ENCODE measurements at regions not wholly inside any gene's neighbourhood (a gene's known extent, or its start where the extent isn't known, plus 50 kb on each side); places are given as distances from the start of the nearest gene placed in this dataset.
A peak's percentile ranks its signal among the peaks of the same experiment; 100 is the strongest.
"Not testable (repeated sequence)": the region's sequence is repeated elsewhere in the genome, so short reads cannot be mapped to it uniquely, and the experiment has no call there.

DNA sequence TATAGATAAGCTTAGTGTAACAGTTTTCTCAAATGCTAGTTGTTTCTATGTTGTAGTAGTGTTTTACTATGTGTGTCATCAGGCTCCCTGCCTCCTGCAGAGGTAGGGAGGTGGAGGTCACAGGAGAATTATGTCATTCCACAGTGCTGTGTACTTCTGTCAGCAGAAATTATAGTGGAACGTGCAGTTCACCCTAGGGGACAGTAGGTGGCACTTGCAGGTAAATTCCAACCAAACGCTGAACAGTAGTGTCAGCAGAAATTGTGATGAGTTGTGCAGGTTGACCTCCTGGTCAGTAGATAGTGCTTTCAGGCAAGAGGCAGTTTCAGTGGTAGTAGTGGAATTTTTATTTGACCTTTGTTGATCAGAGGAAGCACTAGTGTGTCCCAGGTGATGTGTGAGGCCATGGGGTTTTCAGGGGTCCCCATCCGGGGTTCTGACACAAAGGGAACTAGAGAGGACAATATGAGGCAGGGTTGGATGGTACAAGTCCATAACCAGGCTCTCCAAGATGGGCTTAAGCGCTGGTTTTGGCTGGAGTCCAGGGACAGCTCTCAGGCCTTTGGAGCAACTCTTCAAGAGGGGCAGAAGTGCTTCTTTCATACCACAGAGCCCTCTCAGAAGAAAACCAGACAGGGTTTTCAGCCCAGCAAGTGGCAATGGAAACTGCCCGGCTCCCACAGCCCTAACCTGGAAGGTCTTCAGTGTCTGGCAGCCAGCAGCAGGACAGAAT, 402.9 kb downstream of the CYLC2 start:
- DNase-seq (ENCODE audit: low read depth, low spot score), result peak; percentile 11

GRCh38 chr9:103399535-103399934, 404.4 kb downstream of the CYLC2 start:
- no peak for DNase-seq (ENCODE audit: low read depth, low spot score)

GRCh38 chr9:103407260-103407659, 412.1 kb downstream of the CYLC2 start:
- no peak for DNase-seq (ENCODE audit: low read depth, low spot score)

- no peak for DNase-seq (ENCODE audit: low read depth, low spot score)
Observed at GRCh38 chr9:103410059-103410458, 414.9 kb downstream of the CYLC2 start.

GRCh38 chr9:103427696-103428095, 432.6 kb downstream of the CYLC2 start:
- no peak for DNase-seq (ENCODE audit: low read depth, low spot score)

DNA sequence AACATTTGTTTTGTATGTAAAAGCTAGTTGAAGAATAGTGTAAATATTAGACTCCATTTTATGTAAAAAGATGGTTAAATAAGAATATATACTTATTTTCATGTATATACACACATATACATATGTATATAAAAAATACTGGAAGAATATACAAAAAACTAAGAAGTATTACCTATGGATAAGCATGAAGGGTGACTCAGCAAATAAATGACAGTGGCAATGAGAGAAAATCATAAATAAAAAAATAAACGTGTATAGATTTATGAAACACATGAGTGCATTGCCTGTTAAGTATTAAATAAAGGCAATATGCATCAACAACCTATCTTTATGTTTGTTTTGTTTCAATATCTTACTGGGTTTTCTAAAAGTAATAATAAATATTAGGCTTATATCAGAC, 435.3 kb downstream of the CYLC2 start:
- DNase-seq (ENCODE audit: low read depth, low spot score), result no peak

- DNase-seq (ENCODE audit: low read depth, low spot score), result no peak
Observed at GRCh38 chr9:103431809-103432208, 436.7 kb downstream of the CYLC2 start.

- no peak for DNase-seq (ENCODE audit: low read depth, low spot score)
Observed at GRCh38 chr9:103444176-103444575, 449.0 kb downstream of the CYLC2 start.

- no peak for DNase-seq (ENCODE audit: low read depth, low spot score)
Observed at GRCh38 chr9:103458826-103459225, 463.7 kb downstream of the CYLC2 start.

GRCh38 chr9:103471241-103471640, 476.1 kb downstream of the CYLC2 start:
- DNase-seq (ENCODE audit: low read depth, low spot score), result no peak

GRCh38 chr9:103474156-103474555, 479.0 kb downstream of the CYLC2 start:
- DNase-seq (ENCODE audit: low read depth, low spot score), result no peak

- DNase-seq (ENCODE audit: low read depth, low spot score), result no peak
Observed at GRCh38 chr9:103483471-103484096, 488.5 kb downstream of the CYLC2 start.

- DNase-seq (ENCODE audit: low read depth, low spot score), result no peak
Observed at GRCh38 chr9:103485138-103485537, 490.0 kb downstream of the CYLC2 start.

- no peak for DNase-seq (ENCODE audit: low read depth, low spot score)
Observed at GRCh38 chr9:103514767-103515166, 519.6 kb downstream of the CYLC2 start.

DNA sequence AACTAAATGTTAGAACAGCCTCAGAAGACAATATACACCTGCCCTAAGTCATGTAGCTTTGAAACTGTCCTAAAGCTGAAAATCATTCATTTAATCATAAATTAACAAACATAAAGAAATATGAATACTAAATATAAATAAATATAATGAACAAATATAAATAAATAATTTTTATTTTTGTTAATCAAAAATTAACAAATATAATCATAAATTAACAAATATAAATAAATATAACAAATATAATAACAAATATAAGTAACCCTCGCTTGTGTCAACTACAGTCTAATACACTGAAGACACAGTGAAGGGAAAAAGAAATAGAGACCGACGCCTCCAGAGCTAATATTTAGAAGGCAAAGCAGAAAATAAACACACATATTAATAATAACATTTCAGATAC, 527.3 kb downstream of the CYLC2 start:
- no peak for DNase-seq (ENCODE audit: low read depth, low spot score)

- DNase-seq (ENCODE audit: low read depth, low spot score), result no peak
Observed at GRCh38 chr9:103530934-103531333, 535.8 kb downstream of the CYLC2 start.

- DNase-seq (ENCODE audit: low read depth, low spot score), result no peak
Observed at GRCh38 chr9:103533318-103533717, 538.2 kb downstream of the CYLC2 start.

- DNase-seq (ENCODE audit: low read depth, low spot score), result no peak
Observed at GRCh38 chr9:103537426-103537825, 542.3 kb downstream of the CYLC2 start.

GRCh38 chr9:103545260-103545659, 548.8 kb upstream of the SMC2 start:
- no peak for DNase-seq (ENCODE audit: low read depth, low spot score)

DNA sequence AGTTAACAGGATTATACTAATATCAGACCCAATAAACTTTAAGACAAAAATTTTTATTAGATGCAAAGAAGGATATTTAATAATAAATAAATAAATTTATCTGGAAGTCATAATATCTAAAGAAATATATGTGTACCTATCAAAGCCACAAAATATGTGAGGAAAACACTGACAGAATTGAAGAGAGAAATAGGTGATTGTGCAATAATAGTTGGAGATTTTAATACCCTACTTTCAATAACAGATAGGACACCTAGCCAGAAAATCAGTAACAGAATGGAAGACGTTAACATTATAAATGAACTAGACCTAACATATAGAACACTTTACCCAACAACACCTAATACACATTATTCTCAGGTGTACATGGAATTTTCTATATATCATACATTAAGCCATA, 541.4 kb upstream of the SMC2 start:
- DNase-seq (ENCODE audit: low read depth, low spot score), result no peak

- DNase-seq (ENCODE audit: low read depth, low spot score), result no peak
Observed at GRCh38 chr9:103574056-103574455, 520.1 kb upstream of the SMC2 start.

GRCh38 chr9:103586721-103587120, 507.4 kb upstream of the SMC2 start:
- no peak for DNase-seq (ENCODE audit: low read depth, low spot score)

DNA sequence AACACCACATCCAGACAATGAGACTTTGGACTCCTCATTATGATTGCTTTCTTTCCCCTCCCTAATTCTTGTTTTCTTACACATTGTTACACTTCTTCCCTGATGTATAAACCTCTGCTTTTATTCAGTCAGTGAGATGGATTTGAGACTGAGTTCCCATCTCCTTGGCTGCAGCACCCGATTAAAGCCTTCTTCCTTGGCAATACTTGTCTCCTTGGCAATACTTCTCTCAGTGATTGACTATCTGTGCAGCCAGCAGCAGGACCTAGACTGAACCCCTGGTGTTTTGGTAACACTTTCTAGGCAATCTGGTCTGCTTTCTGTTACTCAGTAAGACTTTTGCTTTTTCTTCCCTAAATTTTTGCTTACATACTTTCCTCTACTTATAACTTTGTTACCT, 492.8 kb upstream of the SMC2 start:
- DNase-seq (ENCODE audit: low read depth, low spot score), result no peak

- DNase-seq (ENCODE audit: low read depth, low spot score), result not testable (repeated sequence)
Observed at GRCh38 chr9:103611950-103612349, 482.2 kb upstream of the SMC2 start.
